Islet precursor cell (in vitro differentiated cells): ENCODE measurements at regions not wholly inside any gene's neighbourhood (a gene's known extent, or its start where the extent isn't known, plus 50 kb on each side); places are given as distances from the start of the nearest gene placed in this dataset.

Source experiments
- DNase-seq: peaks from one replicate; pipeline ENCODE4 v3.0.0-alpha.2; 2018

- no peak for DNase-seq
Observed at GRCh38 chr13:106382534-106382933, 152.9 kb downstream of the EFNB2 start.

GRCh38 chr13:106381091-106381490 lies 154.4 kb downstream of the EFNB2 start:
- DNase-seq, result peak; percentile 73

- no peak for DNase-seq
Observed at GRCh38 chr13:106377931-106378662, 157.4 kb downstream of the EFNB2 start.

GRCh38 chr13:106377341-106377740 lies 158.1 kb downstream of the EFNB2 start:
- DNase-seq, result no peak

GRCh38 chr13:106376401-106377112 lies 158.9 kb downstream of the EFNB2 start:
- peak; percentile 87 for DNase-seq

GRCh38 chr13:106375085-106375484 lies 160.4 kb downstream of the EFNB2 start:
- no peak for DNase-seq

- no peak for DNase-seq
Observed at GRCh38 chr13:106374631-106375030, 160.8 kb downstream of the EFNB2 start.

GRCh38 chr13:106373989-106374572 lies 161.4 kb downstream of the EFNB2 start:
- peak; percentile 74 for DNase-seq

- DNase-seq, result peak; percentile 73
Observed at GRCh38 chr13:106373304-106373988, 162.0 kb downstream of the EFNB2 start.

GRCh38 chr13:106372199-106373155 lies 163.0 kb downstream of the EFNB2 start:
- DNase-seq, result no peak

- no peak for DNase-seq
Observed at GRCh38 chr13:106371024-106371423, 164.4 kb downstream of the EFNB2 start.

GRCh38 chr13:106369858-106370257 lies 165.6 kb downstream of the EFNB2 start:
- no peak for DNase-seq

GRCh38 chr13:106369091-106369490 lies 166.4 kb downstream of the EFNB2 start:
- DNase-seq, result no peak

GRCh38 chr13:106367361-106367971 lies 168.0 kb downstream of the EFNB2 start:
- DNase-seq, result no peak

- DNase-seq, result no peak
Observed at GRCh38 chr13:106362707-106363106, 172.8 kb downstream of the EFNB2 start.

- DNase-seq, result no peak
Observed at GRCh38 chr13:106361621-106362020, 173.8 kb downstream of the EFNB2 start.

- no peak for DNase-seq
Observed at GRCh38 chr13:106357198-106357597, 178.3 kb downstream of the EFNB2 start.

GRCh38 chr13:106355866-106356265 lies 179.6 kb downstream of the EFNB2 start:
- peak; percentile 80 for DNase-seq

GRCh38 chr13:106354961-106355360 lies 180.5 kb downstream of the EFNB2 start:
- DNase-seq, result peak; percentile 81

- no peak for DNase-seq
Observed at GRCh38 chr13:106352850-106353249, 182.6 kb downstream of the EFNB2 start.

- DNase-seq, result no peak
Observed at GRCh38 chr13:106351251-106351650, 184.2 kb downstream of the EFNB2 start.

- DNase-seq, result no peak
Observed at GRCh38 chr13:106350208-106350607, 185.3 kb downstream of the EFNB2 start.
